IMR-90 (cell line): ENCODE measurements at regions not wholly inside any gene's neighbourhood (a gene's known extent, or its start where the extent isn't known, plus 50 kb on each side); places are given as distances from the start of the nearest gene placed in this dataset.

Source experiments
- ATAC-seq: fragments of 200-7000 bp; cut with Tn5 transposase; 2 replicates; pipeline ENCODE4 v1.9.1; 2020; ENCODE audit warnings: low read depth, mild to moderate bottlenecking, moderate library complexity
- BruUV-seq: library from RNA; stranded (reverse); fragments of 400-500 nt; replicated peaks from 2 replicates; lab custom pipeline; 2021; lab: Mats Ljungman, UMichigan
- CTCF ChIA-PET: fragments of 300-600 bp; formaldehyde crosslinking; extraction: SDS; loops from one replicate; lab custom pipeline; 2021; ENCODE audit warnings: antibody characterized with exemption; lab: Yijun Ruan, JAX
- POLR2A ChIA-PET: fragments of 300-600 bp; sonication (Branson Sonifier 250); formaldehyde crosslinking; loops from one replicate; lab custom pipeline; 2022; ENCODE audit warnings: antibody characterized with exemption; ENCODE audit not compliant: unreplicated experiment; lab: Charles Lee
- DNase-seq: peaks from one replicate; pipeline ENCODE4 v3.0.0; 2013
- H2AFZ ChIP-seq: replicated peaks from 2 replicates; pipeline ENCODE3; 2013; ENCODE audit warnings: low read length, mild to moderate bottlenecking; ENCODE audit not compliant: poor library complexity
- H2AK5ac ChIP-seq: 2 replicates; pipeline ENCODE4 v1.6.1; 2013; ENCODE audit warnings: low read depth, low read length, inconsistent platforms
- H2AK9ac ChIP-seq: replicated peaks from 2 replicates; pipeline ENCODE3; 2013; ENCODE audit warnings: mild to moderate bottlenecking, low read depth, low read length, moderate library complexity; ENCODE audit not compliant: poor library complexity
- H2BK120ac ChIP-seq: 2 replicates; pipeline ENCODE4 v1.6.1; 2013; ENCODE audit warnings: low read depth, low read length, inconsistent platforms
- H2BK15ac ChIP-seq: 3 replicates; pipeline ENCODE4 v1.6.1; 2013; ENCODE audit warnings: low read depth, low read length, inconsistent platforms
- H2BK20ac ChIP-seq: 2 replicates; pipeline ENCODE4 v1.6.1; 2013; ENCODE audit warnings: low read depth, mild to moderate bottlenecking, inconsistent platforms, low read length, moderate library complexity
- H2BK5ac ChIP-seq: 2 replicates; pipeline ENCODE4 v1.6.1; 2013; ENCODE audit warnings: mild to moderate bottlenecking, low read depth, low read length, inconsistent platforms; ENCODE audit not compliant: poor library complexity, severe bottlenecking
- H3K14ac ChIP-seq: replicated peaks from 2 replicates; pipeline ENCODE4 v1.6.1; 2013; ENCODE audit warnings: low read depth, low read length, inconsistent platforms
- H3K18ac ChIP-seq: 2 replicates; pipeline ENCODE4 v1.6.1; 2013; ENCODE audit warnings: low read depth, low read length, control low read depth
- H3K23ac ChIP-seq: 2 replicates; pipeline ENCODE4 v1.6.1; 2013; ENCODE audit warnings: low read depth, low read length, inconsistent platforms
- H3K27ac ChIP-seq: 2 replicates; pipeline ENCODE4 v1.5.1; 2013; ENCODE audit warnings: mild to moderate bottlenecking, control low read depth, low read length; ENCODE audit not compliant: insufficient read depth
- H3K27me3 ChIP-seq: 2 replicates; pipeline ENCODE4 v1.6.1; 2013; ENCODE audit warnings: low read length; ENCODE audit not compliant: control insufficient read depth, insufficient read depth
- H3K36me3 ChIP-seq: 2 replicates; pipeline ENCODE4 v1.6.1; 2013; ENCODE audit warnings: low read length, mixed read lengths; ENCODE audit not compliant: control insufficient read depth, insufficient read depth
- H3K4ac ChIP-seq: 2 replicates; pipeline ENCODE4 v1.6.1; 2013; ENCODE audit warnings: low read depth, low read length, inconsistent platforms
- H3K4me1 ChIP-seq: 2 replicates; pipeline ENCODE4 v1.6.1; 2013; ENCODE audit warnings: low read length, mixed read lengths; ENCODE audit not compliant: control insufficient read depth, insufficient read depth
- H3K4me2 ChIP-seq: 2 replicates; pipeline ENCODE4 v1.6.1; 2013; ENCODE audit warnings: low read depth, mild to moderate bottlenecking, control low read depth, low read length, moderate library complexity
- H3K4me3 ChIP-seq: 2 replicates; pipeline ENCODE4 v1.5.1; 2013; ENCODE audit warnings: low read depth, mild to moderate bottlenecking, control low read depth, low read length, moderate library complexity; ENCODE audit not compliant: insufficient read depth
- H3K56ac ChIP-seq: 2 replicates; pipeline ENCODE4 v1.6.1; 2013; ENCODE audit warnings: low read length, inconsistent platforms; ENCODE audit not compliant: insufficient read depth; ENCODE audit errors: extremely low read depth
- H3K79me1 ChIP-seq, 2 experiments: 2 replicates each; pipeline ENCODE4 v1.6.1; 2013; ENCODE audit warnings: low read length in 2 of 2, inconsistent platforms in 1 of 2, low read depth in 1 of 2
- H3K9ac ChIP-seq: 2 replicates; pipeline ENCODE4 v1.6.1; 2013; ENCODE audit warnings: low read depth, low read length, control low read depth
- H3K9me1 ChIP-seq: 2 replicates; pipeline ENCODE4 v1.6.1; 2013; ENCODE audit warnings: low read length, inconsistent platforms; ENCODE audit not compliant: insufficient read depth
- H3K9me3 ChIP-seq: 2 replicates; pipeline ENCODE4 v1.6.1; 2013; ENCODE audit warnings: low read length; ENCODE audit not compliant: control insufficient read depth, insufficient read depth
- H4K20me1 ChIP-seq: 2 replicates; pipeline ENCODE4 v1.6.1; 2013; ENCODE audit warnings: low read length, inconsistent platforms; ENCODE audit not compliant: insufficient read depth
- H4K5ac ChIP-seq: 2 replicates; pipeline ENCODE4 v1.6.1; 2013; ENCODE audit warnings: mild to moderate bottlenecking, low read depth, low read length, control low read depth
- H4K8ac ChIP-seq, 2 experiments: 2 replicates each; pipeline ENCODE4 v1.6.1; 2013; ENCODE audit warnings: low read depth in 2 of 2, low read length in 2 of 2, control low read depth in 1 of 2, inconsistent platforms in 1 of 2
- H4K91ac ChIP-seq: 2 replicates; pipeline ENCODE4 v1.6.1; 2013; ENCODE audit warnings: low read depth, low read length, inconsistent platforms; ENCODE audit not compliant: insufficient read depth
- BHLHE40 ChIP-seq: fragments of 150-350 bp; IDR thresholded peaks from 2 replicates; pipeline ENCODE4 v1.6.1; 2016; ENCODE audit warnings: mild to moderate bottlenecking, low read depth, low read length
- CEBPB ChIP-seq: IDR thresholded peaks from 2 replicates; pipeline ENCODE4 v1.6.1; 2012; ENCODE audit warnings: low read depth, low read length, improper control_type of control experiment
- CTCF ChIP-seq: conservative IDR thresholded peaks from 2 replicates; pipeline ENCODE4 v1.5.1; 2012; ENCODE audit warnings: mild to moderate bottlenecking, low read depth, low read length, improper control_type of control experiment
- ELK1 ChIP-seq: fragments of 150-350 bp; IDR thresholded peaks from 2 replicates; pipeline ENCODE4 v1.6.1; 2016; ENCODE audit warnings: low read depth, mild to moderate bottlenecking, low read length, moderate library complexity, borderline replicate concordance
- MXI1 ChIP-seq: IDR thresholded peaks from 2 replicates; pipeline ENCODE4 v1.6.1; 2012; ENCODE audit warnings: low read depth, mild to moderate bottlenecking, low read length, moderate library complexity, borderline replicate concordance
- NFE2L2 ChIP-seq: fragments of 150-350 bp; IDR thresholded peaks from 2 replicates; pipeline ENCODE4 v1.6.1; 2016; ENCODE audit warnings: low read depth, mild to moderate bottlenecking, low read length
- RFX5 ChIP-seq: IDR thresholded peaks from 2 replicates; pipeline ENCODE4 v1.8.0; 2012; ENCODE audit warnings: low read depth, mild to moderate bottlenecking, low read length, moderate library complexity
- SMC3 ChIP-seq: fragments of 150-350 bp; IDR thresholded peaks from 2 replicates; pipeline ENCODE4 v1.6.1; 2016; ENCODE audit warnings: low read depth, mild to moderate bottlenecking, antibody characterized with exemption, low read length, moderate library complexity
- WGBS, 2 experiments: methylation state at CpG; one replicate each; pipeline versions ENCODE4 v1.1.5 to v1.1.7; 2013; ENCODE audit warnings: missing lambda C conversion rate in 2 of 2; ENCODE audit not compliant: insufficient read length in 1 of 2; ENCODE audit errors: extremely low coverage in 2 of 2; 5-methylcytosine and 5-hydroxymethylcytosine counted together
- dilution Hi-C: fragments of 300-500 bp; cut with HindIII; formaldehyde crosslinking; loops from one replicate; pipeline ENCODE4 v1.14.3; 2018; ENCODE audit warnings: low sequenced_read_pairs; ENCODE audit not compliant: unreplicated experiment
- in situ Hi-C: fragments of 300-500 bp; cut with MboI; formaldehyde crosslinking; loops from 3 replicates; pipeline ENCODE4 v1.14.3; 2019; ENCODE audit warnings: low sequenced_read_pairs, inconsistent platforms, mixed read lengths
- intact Hi-C: fragments of 100-400 bp; cut with micrococcal nuclease; formaldehyde crosslinking; loops from 2 replicates; pipeline ENCODE4 v1.10.0; 2022

GRCh38 chr18:65607161-65607560, 143.7 kb upstream of the CDH7 start:
- H3K18ac ChIP-seq, result no peak overlapping the region
- no peak for ATAC-seq
- no peaks in the 10 kb centered on the region for H3K4me1 ChIP-seq
- POLR2A ChIA-PET, result no interaction called here
- H3K79me1 ChIP-seq, result no peaks in the 10 kb centered on the region
- in situ Hi-C loops (no loop called here), intact Hi-C loops (no loop called here), dilution Hi-C loops (no loop called here)
- H3K27me3 ChIP-seq, result no peaks in the 10 kb centered on the region
- no peak overlapping the region for H2BK20ac ChIP-seq
- H3K9ac ChIP-seq, result no peak overlapping the region
- no peak for DNase-seq
- no peak overlapping the region for H4K5ac ChIP-seq
- no peak overlapping the region for H3K4me3 ChIP-seq
- H3K4ac ChIP-seq, result no peak overlapping the region
- WGBS, 2 experiments, result no CpG with 5 or more reads among the region's 3 CpGs
- H3K9me1 ChIP-seq, result no peaks in the 10 kb centered on the region
- H2AK9ac ChIP-seq, result no peak overlapping the region
- peaks cover 4% of the 10 kb centered on the region for H3K9me3 ChIP-seq
- no TSS peak for BruUV-seq
- no peak overlapping the region for H3K27ac ChIP-seq
- no peak overlapping the region for H2AK5ac ChIP-seq
- TF ChIP-seq CEBPB (no peak), ELK1 (no peak), MXI1 (no peak), SMC3 (no peak), NFE2L2 (no peak), CTCF (no peak), RFX5 (no peak), BHLHE40 (no peak)
- H3K36me3 ChIP-seq, result no peaks in the 10 kb centered on the region
- H3K14ac ChIP-seq, result no peak overlapping the region
- no peak overlapping the region for H3K23ac ChIP-seq
- no peak overlapping the region for H2BK15ac ChIP-seq
- no peak overlapping the region for H4K91ac ChIP-seq
- H4K20me1 ChIP-seq, result no peaks in the 10 kb centered on the region
- no peak overlapping the region for H4K8ac ChIP-seq
- CTCF ChIA-PET, result no interaction called here
- H3K56ac ChIP-seq, result no peak overlapping the region
- H2AFZ ChIP-seq, result no peak overlapping the region
- H2BK5ac ChIP-seq, result no peak overlapping the region
- H2BK120ac ChIP-seq, result no peak overlapping the region
- no peak overlapping the region for H3K4me2 ChIP-seq
